GM23338 (cell line): ENCODE measurements at regions not wholly inside any gene's neighbourhood (a gene's known extent, or its start where the extent isn't known, plus 50 kb on each side); places are given as distances from the start of the nearest gene placed in this dataset.

Source experiments
- ATAC-seq: fragments of 200-7000 bp; cut with Tn5 transposase; 3 replicates; pipeline ENCODE4 v1.9.1; 2020
- DNase-seq: peaks from one replicate; pipeline ENCODE4 v3.0.0-alpha.2; 2015; ENCODE audit warnings: low spot score
- H2AFZ ChIP-seq: fragments of 200-600 bp; sonication (generic); 2 replicates; pipeline ENCODE4 v1.8.0; 2016; ENCODE audit warnings: antibody characterized with exemption, mild to moderate bottlenecking, moderate library complexity
- H3F3A ChIP-seq: fragments of 200-600 bp; sonication (generic); replicated peaks from 2 replicates; pipeline ENCODE4 v1.8.0; 2017; ENCODE audit warnings: antibody characterized with exemption, mixed run types, low read depth
- H3K27ac ChIP-seq: fragments of 200-600 bp; sonication (generic); 2 replicates; pipeline ENCODE4 v1.6.1; 2016; ENCODE audit warnings: low read depth
- H3K27me3 ChIP-seq: fragments of 200-600 bp; sonication (generic); 2 replicates; pipeline ENCODE4 v1.8.0; 2016; ENCODE audit warnings: mild to moderate bottlenecking, mixed run types, moderate library complexity; ENCODE audit not compliant: insufficient read depth
- H3K36me3 ChIP-seq: fragments of 200-600 bp; sonication (generic); 2 replicates; pipeline ENCODE4 v1.8.0; 2016; ENCODE audit warnings: mild to moderate bottlenecking; ENCODE audit not compliant: insufficient read depth
- H3K4me1 ChIP-seq: fragments of 200-600 bp; sonication (generic); 2 replicates; pipeline ENCODE4 v1.8.0; 2016; ENCODE audit warnings: mild to moderate bottlenecking, moderate library complexity; ENCODE audit not compliant: insufficient read depth
- H3K4me2 ChIP-seq: fragments of 200-600 bp; sonication (generic); 2 replicates; pipeline ENCODE4 v1.7.1; 2017; ENCODE audit warnings: mixed run types
- H3K4me3 ChIP-seq: fragments of 200-600 bp; sonication (generic); 2 replicates; pipeline ENCODE4 v1.6.1; 2016; ENCODE audit warnings: mixed run types
- H3K79me2 ChIP-seq: fragments of 200-600 bp; sonication (generic); replicated peaks from 2 replicates; pipeline ENCODE4 v1.8.0; 2017; ENCODE audit warnings: mild to moderate bottlenecking; ENCODE audit not compliant: insufficient read depth
- H3K9me2 ChIP-seq: fragments of 200-600 bp; sonication (generic); 2 replicates; pipeline ENCODE4 v1.8.0; 2017; ENCODE audit not compliant: insufficient read depth
- H4K20me1 ChIP-seq: fragments of 200-600 bp; sonication (generic); replicated peaks from 2 replicates; pipeline ENCODE4 v1.8.0; 2017; ENCODE audit warnings: mild to moderate bottlenecking; ENCODE audit not compliant: insufficient read depth
- H3K27ac Mint-ChIP-seq: 2 replicates; pipeline ENCODE4 v1.8.0; 2020; ENCODE audit warnings: inconsistent platforms, mild to moderate bottlenecking, moderate library complexity, mixed read lengths
- H3K27me3 Mint-ChIP-seq: 3 replicates; pipeline ENCODE4 v1.8.0; 2022; ENCODE audit warnings: low read depth, mild to moderate bottlenecking, moderate library complexity, mixed read lengths, inconsistent platforms; ENCODE audit not compliant: insufficient read depth, poor library complexity
- H3K36me3 Mint-ChIP-seq: 3 replicates; pipeline ENCODE4 v1.8.0; 2021; ENCODE audit warnings: low read depth, mild to moderate bottlenecking, inconsistent platforms, moderate library complexity, mixed read lengths
- H3K4me1 Mint-ChIP-seq: 3 replicates; pipeline ENCODE4 v1.8.0; 2020; ENCODE audit warnings: mild to moderate bottlenecking, inconsistent platforms, mixed read lengths
- H3K4me3 Mint-ChIP-seq: 3 replicates; pipeline ENCODE4 v1.8.0; 2021; ENCODE audit warnings: moderate library complexity, mild to moderate bottlenecking, inconsistent platforms, mixed read lengths
- H3K9me3 Mint-ChIP-seq: 3 replicates; pipeline ENCODE4 v1.8.0; 2020; ENCODE audit warnings: moderate library complexity, mild to moderate bottlenecking, inconsistent platforms, mixed read lengths
- ETS1 ChIP-seq: IDR thresholded peaks from 2 replicates; pipeline ENCODE4 v1.6.1; 2016; ENCODE audit warnings: antibody characterized with exemption
- EZH2 ChIP-seq: fragments of 200-600 bp; sonication (generic); IDR thresholded peaks from one replicate; pipeline ENCODE4 v1.8.0; 2017; ENCODE audit warnings: antibody characterized with exemption, mild to moderate bottlenecking, low read depth; ENCODE audit not compliant: unreplicated experiment
- EZH2phosphoT487 ChIP-seq: fragments of 200-600 bp; sonication (generic); IDR thresholded peaks from one replicate; pipeline ENCODE4 v1.8.1; 2018; ENCODE audit warnings: antibody characterized with exemption; ENCODE audit not compliant: unreplicated experiment
- JUNB ChIP-seq: IDR thresholded peaks from one replicate; pipeline ENCODE4 v1.6.1; 2016; ENCODE audit warnings: antibody characterized with exemption; ENCODE audit not compliant: unreplicated experiment
- NANOG ChIP-seq: IDR thresholded peaks from 2 replicates; pipeline ENCODE4 v1.6.1; 2016; ENCODE audit warnings: antibody characterized with exemption, borderline replicate concordance
- POLR2AphosphoS5 ChIP-seq: IDR thresholded peaks from 2 replicates; pipeline ENCODE4 v1.6.1; 2016; ENCODE audit warnings: antibody characterized with exemption, low read depth
- REST ChIP-seq: IDR thresholded peaks from one replicate; pipeline ENCODE4 v1.6.1; 2018; ENCODE audit warnings: antibody characterized with exemption; ENCODE audit not compliant: unreplicated experiment
- STAT1 ChIP-seq: IDR thresholded peaks from one replicate; pipeline ENCODE4 v1.6.1; 2016; ENCODE audit warnings: antibody characterized with exemption; ENCODE audit not compliant: unreplicated experiment
- ZNF114 ChIP-seq: fragments of 250-450 bp; sonication (Bioruptor Pico); IDR thresholded peaks from 2 replicates; pipeline ENCODE4 v1.5.0; 2020; ENCODE audit warnings: mild to moderate bottlenecking, moderate library complexity
- ZNF331 ChIP-seq: fragments of 250-450 bp; sonication (Bioruptor Pico); IDR thresholded peaks from 2 replicates; pipeline ENCODE4 v1.5.0; 2020; ENCODE audit warnings: low read depth, mild to moderate bottlenecking, moderate library complexity
- ZNF462 ChIP-seq: fragments of 250-450 bp; sonication (Bioruptor Pico); IDR thresholded peaks from 2 replicates; pipeline ENCODE4 v1.5.0; 2020; ENCODE audit warnings: mild to moderate bottlenecking, moderate library complexity

DNA sequence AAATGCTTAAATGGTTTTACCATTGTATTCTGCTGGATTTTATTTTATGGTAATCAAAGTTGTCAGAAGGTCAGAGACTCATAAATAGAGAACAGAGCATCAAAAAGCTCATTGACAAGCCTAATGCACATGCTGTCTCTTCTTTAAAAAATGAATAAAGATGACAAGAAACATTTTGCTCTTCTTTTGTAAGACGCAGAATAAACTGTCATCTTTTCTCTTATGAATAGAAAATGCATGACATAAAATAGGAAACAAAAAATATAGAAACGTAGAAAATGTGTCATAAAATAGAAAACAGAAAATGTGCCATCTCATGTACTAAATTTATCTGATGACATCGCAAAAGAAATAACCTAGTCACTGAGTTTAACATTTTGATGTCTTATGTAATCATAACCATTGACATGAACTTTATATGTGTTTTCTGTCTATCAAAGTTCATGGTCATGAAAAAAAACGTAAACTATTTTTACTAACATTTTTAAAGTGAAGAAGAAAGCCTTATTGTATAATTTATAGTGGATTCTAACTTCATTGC is 484.1 kb downstream of the TRIML1 start:
- no peaks in the 10 kb centered on the region for H3K27me3 ChIP-seq
- Mint-ChIP-seq H3K36me3 (no peaks in the 10 kb centered on the region), H3K27ac (no peak overlapping the region), H3K27me3 (peaks cover 7% of the 10 kb centered on the region), H3K9me3 (no peaks in the 10 kb centered on the region; the same call in 2 of the 3 replicates), H3K4me3 (no peak overlapping the region), H3K4me1 (peaks cover 18% of the 10 kb centered on the region)
- H2AFZ ChIP-seq, result no peak overlapping the region
- H3K36me3 ChIP-seq, result no peaks in the 10 kb centered on the region
- H3K4me3 ChIP-seq, result no peak overlapping the region
- H3K27ac ChIP-seq, result no peak overlapping the region
- H3K79me2 ChIP-seq, result no peaks in the 10 kb centered on the region
- H3K4me2 ChIP-seq, result no peak overlapping the region
- no peaks in the 10 kb centered on the region for H4K20me1 ChIP-seq
- H3K4me1 ChIP-seq, result peaks cover 14% of the 10 kb centered on the region; the same call in 1 of the 2 replicates
- no peak for DNase-seq
- TF ChIP-seq ZNF331 (no peak), NANOG (no peak), ETS1 (no peak), EZH2phosphoT487 (no peak), STAT1 (no peak), ZNF114 (CRISPR knock-in tag) (no peak), JUNB (no peak), EZH2 (no peak), ZNF462 (CRISPR knock-in tag) (no peak), REST (no peak), POLR2AphosphoS5 (no peak)
- no peak for ATAC-seq
- no peaks in the 10 kb centered on the region for H3K9me2 ChIP-seq
- H3F3A ChIP-seq, result no peaks in the 10 kb centered on the region
